Left cardiac atrium (tissue), 4 donors: ENCODE measurements at regions not wholly inside any gene's neighbourhood (a gene's known extent, or its start where the extent isn't known, plus 50 kb on each side); places are given as distances from the start of the nearest gene placed in this dataset.

Experiments
- ATAC-seq, 2 donors: fragments of 200-7000 bp; cut with Tn5 transposase; one replicate each; pipeline ENCODE4 v1.9.1; 2020; ENCODE audit warnings: mild to moderate bottlenecking in 2 of 2, moderate library complexity in 2 of 2
- DNase-seq: peaks from one replicate; pipeline ENCODE4 v3.0.0-alpha.2; 2020
- intact Hi-C, 2 donors: fragments of 100-400 bp; cut with DNase I; formaldehyde crosslinking; loops; one replicate each; pipeline versions ENCODE4 v1.14.1 to v1.15.1; 2022 to 2023
- donor health status: DM: no; HTN: yes; CAD: no.
- donor health status: DM: no; HTN: yes; CAD: no; lungs with severe emphysema.
- donor health status: DM: yes; HTN: yes; CAD: no.
- donor health status: Dilated cardiomyopathy.

DNA sequence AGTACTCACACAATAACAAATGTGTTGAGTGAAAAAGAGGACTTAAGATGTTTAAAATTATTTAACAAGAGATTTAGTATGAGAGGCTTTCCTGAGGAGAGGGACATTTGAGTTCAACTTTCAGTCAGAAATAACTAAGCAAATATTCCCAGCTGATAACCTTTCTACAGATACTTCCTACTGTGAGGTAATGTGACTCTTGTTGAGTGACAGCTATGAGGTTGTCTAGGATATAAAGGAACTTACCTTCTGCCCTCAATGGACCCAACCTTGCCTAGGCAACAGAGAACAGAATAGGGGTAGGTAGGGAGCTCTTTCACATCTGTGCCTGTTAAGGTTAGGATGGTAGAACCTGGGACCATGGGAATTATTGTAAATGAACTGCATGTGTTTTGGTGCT lies 54.7 kb downstream of the GLUD2 start:
- no peak for ATAC-seq
- intact Hi-C loops: no loop called here
- no peak for DNase-seq

DNA sequence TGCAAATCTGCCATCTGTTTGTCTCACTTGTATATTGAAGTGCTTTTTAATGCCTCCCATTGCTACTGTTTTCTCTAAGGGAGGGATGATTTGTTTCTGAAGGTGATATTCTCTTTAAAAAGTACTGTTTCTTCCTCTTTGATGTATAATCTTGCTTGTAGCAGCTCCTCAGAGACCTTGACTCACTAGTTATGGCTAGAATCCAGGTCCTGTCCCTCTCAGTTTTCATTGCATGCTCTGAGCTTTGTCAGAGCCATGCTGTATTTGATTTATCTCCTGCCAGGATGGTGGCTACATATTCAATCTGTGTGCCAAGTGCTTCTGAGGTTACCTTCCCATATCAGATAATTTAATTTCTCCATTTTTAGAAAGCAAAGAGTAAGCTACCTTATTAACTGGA lies 56.0 kb downstream of the GLUD2 start:
- no peak for ATAC-seq
- DNase-seq: no peak
- intact Hi-C loops: no loop called here

DNA sequence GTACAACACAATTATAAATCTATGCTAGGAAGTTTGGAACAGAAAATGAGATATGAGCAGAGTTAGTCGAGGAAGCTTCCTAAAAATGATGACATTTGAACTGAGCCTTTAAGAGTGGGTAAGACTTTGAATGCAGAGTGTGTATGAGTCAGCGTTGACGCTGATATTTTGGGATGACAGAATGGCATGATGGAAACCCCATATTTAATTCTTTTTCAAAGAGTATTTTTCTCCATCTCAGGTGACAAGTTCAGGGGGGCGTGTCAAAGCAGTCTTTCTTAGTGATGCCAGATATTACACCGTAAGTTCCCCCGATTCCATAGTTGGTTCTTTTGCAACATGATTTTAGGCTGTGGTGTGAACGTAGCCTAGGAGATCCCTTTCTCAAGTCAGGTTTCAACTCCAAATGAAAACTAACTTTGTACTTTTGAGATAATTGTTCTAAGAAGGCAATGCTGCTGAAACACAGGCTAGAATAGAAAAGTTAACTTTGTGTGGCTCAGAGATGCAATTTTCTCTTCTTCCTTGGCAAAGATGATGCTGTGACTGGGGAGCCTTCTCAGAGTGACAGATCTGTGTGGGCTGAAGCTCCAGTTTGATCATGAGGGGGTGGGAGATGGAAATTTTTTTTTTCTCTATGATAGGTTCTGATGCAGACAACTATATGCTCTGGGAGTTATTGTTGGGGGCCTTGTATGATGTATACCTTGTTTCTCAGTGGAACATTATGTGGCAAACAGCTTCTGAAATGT lies 59.2 kb downstream of the GLUD2 start:
- DNase-seq: no peak
- ATAC-seq: no peak
- intact Hi-C loops: no loop called here

DNA sequence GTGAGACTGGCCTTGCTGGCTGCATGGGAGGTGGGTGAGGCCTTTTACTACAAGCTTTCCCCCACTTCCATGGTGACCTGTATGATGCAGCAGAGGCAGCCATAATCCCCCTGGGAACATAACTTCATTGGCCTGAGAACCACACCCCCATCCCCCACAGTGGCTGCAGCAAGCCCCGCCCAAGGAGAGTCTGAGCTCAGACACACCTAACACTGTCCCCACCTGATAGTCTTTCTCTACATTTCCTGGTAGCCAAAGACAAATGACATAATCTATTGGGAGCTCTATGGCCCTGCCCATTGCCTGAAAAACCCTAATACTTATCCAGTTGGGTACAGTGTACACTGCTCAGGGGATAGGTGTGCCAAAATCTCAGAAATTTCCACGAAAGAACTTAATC lies 62.6 kb downstream of the GLUD2 start:
- DNase-seq (no peak), ATAC-seq (no peak)
- intact Hi-C loops: no loop called here

DNA sequence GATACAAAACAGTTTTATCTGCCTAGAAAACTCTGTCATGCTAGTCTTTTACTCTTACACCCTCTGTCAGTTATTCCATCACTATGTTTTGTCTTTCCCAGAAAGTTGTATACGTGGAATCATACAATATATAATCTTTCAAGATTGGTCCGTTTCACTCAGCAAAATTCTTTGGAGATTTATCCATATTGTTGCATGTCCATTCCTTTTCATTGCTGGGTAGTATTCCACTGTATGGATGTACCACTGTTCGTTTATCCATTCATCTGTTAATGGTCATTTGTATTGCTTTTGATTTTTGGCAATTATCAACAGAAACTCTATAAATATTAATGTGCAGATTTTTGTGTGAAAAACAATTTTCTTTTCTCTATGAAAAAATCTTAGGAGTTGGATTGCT lies 63.1 kb downstream of the GLUD2 start:
- intact Hi-C loops: no loop called here
- no peak for DNase-seq
- no peak for ATAC-seq

DNA sequence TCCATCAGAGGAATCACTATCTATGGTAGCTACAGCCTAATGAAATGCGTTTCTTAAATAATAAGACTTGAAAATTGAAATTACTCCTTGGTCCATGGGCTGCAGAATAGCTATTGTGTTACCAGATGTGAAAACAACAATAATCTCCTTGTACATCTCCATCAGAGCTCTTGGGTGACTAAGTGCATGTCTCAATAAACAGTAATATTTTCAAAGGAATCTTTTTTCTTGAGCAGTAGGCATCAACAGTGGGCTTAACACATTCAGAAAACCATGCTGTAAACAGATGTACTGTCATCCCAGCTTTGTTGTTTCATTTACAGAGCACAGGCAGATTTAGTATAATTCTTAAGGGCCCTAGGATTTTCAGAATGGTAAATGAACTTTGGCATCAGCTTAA lies 67.3 kb downstream of the GLUD2 start:
- no peak for ATAC-seq
- intact Hi-C loops: no loop called here
- no peak for DNase-seq

DNA sequence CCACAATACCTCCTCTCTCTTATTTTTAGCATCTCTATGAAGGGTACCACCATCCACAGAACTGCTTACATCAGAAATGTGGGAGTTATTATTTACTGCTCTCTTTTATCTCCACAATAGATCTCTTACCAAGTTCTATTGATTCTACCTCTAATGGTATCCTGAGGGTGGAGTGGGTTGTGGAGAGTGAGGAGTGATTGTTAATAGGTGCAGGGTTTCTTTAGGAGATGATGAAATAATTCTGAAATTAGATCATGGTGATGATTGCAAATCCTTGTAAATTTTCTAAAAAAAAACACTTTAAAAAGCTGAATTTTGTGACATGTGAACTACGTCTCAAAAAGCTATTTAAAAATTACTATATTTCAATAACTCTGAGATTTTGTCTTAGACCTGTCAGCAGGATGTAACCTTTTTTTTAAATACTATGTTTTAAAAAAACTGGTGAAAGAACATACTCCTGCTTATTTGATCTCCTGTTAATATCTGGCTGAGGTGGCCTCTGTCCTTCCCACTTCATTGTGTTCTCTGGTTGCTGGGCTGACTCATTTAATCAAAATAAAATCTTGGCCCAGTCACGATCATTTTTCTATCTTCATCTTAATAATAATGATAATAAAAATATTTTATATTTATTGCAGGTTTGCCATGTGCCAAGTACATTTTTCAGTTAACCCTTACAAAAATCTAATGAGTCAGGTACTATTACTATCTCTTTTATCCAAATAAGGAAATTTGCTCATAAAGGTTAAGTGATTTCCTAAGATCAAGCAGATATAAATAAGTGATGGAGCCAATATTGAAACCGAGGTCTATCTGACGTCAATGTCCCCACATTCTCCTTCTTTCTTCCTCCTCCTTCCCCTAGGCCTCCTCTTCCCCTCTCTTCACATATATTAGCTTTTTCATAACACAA lies 73.5 kb downstream of the GLUD2 start:
- DNase-seq: no peak
- intact Hi-C loops: no loop called here
- no peak for ATAC-seq

DNA sequence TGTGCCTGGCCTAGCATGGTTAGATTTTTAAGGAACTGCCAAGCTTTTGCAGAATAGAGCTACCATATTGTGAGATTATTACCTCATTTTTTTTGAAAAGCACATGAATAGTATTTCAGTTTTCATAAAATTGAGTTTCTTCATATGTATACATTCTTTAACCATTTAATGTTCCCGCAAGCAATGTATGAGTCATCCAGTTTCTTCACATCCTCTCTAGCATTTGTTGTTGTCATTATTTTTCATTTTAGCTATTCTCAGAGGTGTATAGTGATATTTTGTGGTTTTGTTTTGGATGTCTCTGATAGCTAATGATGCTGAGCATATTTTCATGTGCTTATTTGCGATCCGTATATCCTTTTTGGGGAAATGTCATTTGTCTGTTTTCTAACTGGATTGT lies 74.9 kb downstream of the GLUD2 start:
- ATAC-seq: no peak
- intact Hi-C loops: no loop called here
- no peak for DNase-seq

DNA sequence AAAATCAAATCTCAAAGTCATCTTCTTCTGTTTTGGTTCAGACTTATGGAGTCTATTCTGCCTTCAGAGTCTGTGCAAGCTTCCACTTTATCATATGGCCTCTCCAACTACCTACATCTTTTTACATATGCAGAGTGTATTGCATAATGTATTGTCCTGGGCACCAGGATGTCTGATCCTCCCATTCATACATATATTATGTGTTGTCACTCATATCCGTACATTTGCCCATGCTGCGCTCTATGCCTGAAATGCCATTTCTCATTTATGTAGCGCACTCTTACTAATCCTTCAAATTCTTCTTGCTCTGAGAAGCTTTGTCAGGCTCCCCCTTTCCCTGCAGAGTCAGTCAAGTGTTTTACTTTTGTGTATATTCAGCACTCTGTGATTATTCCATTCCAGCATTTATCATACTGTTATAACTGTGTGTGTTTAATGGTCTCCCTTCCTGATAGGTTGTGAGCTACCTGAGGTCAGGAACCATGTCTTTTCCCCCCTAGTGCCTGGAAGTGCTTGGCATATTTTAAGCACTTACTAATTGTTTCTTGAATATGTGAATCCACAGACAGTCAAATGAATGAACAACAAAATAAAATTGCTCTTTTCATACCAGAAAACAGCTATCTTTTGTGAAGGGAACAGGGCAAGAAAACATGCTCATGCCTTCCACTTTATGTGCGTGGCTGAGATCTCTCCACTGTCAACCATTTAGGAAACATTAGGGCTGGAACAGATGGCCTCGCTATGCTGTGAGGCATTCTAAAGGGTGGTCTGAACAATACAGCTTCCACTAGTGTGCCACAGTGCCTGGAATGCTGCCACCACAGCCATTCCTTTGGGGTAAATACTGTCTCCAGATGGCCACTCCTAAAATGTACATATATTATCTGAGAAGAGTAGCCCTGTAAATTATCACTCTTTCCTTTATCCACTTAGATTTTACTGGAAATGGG lies 81.8 kb downstream of the GLUD2 start:
- DNase-seq (no peak), ATAC-seq (no peak)
- intact Hi-C loops: no loop called here

DNA sequence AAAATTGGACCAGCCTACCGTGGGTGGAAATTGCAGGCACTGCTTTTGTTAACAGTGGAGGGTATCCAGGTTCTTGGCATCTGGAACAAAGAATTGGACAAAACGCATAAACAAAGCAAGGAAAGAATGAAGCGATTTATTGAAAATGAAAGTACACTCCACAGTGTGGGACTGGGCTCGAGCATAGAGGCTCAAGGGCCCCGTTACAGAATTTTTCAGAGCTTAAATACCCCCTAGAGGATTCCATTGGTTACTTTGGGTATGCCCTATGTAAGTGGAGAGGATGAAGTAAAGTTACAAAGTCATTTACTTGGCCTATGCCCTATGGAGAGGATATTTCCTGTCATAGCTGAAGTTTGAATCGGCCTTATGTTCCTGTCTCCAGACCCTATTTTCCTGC lies 85.3 kb downstream of the GLUD2 start:
- no peak for DNase-seq
- ATAC-seq: no peak
- intact Hi-C loops: no loop called here

DNA sequence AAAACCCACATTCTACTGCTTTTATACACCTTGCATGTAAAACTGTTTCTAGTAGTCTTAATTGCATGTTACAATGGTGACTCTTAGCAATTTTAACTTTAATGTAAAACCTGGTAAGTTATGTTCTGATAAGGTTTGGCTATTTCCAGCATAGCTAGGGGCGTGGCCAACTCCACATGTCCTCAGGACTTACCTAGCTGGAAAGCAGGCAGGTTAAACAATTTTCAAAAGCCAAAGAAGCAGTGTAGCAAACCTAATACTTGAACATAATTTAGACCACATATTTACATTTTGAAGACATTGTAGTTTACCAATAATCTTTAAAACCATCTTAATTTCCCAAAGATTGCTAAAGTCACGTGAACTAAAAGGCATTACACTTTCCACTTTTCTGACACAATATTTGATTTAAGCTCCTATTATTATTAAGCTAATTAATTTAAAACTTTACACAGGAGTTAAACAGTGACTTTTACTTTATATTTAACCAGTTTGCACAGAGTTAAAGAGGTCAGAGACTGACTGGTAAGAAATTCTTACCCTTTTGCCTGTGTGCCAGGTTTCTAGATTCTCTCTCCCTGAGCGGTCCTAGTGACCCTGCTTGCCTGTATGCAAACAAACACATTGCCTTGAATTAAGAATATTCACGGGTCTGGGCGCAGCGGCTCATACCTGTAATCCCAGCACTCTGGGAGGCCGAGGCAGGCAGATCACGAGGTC lies 88.2 kb downstream of the GLUD2 start:
- DNase-seq (no peak), ATAC-seq (no peak)
- intact Hi-C loops: no loop called here

DNA sequence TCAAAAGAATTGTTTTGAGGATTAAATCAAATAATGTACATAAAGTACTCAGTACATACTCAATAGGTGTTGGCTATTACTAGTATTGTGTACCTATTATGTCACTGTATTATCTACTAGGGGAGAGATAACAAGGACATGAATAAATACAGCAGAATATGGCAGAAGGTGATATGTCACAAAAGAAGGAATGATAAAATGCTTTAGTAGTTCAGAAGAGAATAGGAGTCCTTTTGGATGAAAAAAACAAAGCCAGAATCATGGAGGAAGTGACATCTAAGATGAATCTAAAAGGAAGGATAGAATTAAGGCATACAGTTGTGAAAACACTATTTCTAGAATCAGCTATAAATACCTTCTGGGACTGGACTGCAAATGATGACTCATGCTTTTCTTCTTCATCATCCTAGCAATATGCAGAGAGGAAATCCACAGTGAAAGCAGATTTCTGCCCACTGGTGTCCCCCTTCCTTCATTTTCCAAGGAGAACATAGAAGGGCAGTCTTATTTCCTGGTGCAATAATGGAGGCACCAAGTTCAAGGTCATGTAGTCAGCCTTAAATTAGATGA lies 98.7 kb downstream of the GLUD2 start:
- ATAC-seq (no peak), DNase-seq (no peak)
- intact Hi-C loops: no loop called here

DNA sequence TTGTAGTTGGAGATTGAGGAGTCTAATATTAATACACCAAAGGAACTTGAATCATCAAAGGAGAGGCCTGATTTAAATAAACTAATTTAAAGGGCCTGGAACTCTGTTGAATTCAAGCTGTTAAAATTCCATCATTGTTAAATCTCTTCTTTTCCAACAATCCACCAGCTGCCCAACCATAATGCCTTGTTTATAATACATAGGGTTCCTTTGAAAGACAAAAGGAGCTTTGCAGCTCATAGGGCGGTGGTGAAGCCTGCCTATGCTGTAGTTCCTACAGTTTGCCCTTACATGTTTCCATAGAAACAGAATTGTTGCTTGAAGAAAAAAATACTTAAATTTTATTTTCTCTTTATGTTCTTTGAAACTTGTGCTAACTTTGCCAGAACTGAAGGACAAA lies 102.8 kb downstream of the GLUD2 start:
- DNase-seq: no peak
- intact Hi-C loops: no loop called here
- ATAC-seq: no peak

DNA sequence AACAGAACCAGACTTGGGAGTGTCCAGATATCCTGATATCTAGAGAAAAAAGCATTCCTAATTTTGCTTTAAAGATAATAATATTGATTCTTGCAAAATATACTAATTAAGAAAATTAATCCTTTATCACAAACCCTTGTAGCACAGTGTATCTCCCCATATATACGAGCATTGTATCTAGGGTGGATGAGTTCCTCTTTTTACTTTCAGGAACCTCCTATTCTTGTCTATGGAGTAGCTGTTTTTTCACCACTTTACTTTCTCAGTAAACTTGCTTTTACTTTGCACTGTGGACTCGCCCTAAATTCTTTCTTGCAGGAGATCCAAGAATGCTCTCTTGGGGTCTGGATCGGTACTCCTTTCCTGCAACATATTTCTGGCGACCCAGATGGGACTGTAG lies 103.9 kb downstream of the GLUD2 start:
- intact Hi-C loops: no loop called here
- no peak for DNase-seq
- ATAC-seq: no peak

DNA sequence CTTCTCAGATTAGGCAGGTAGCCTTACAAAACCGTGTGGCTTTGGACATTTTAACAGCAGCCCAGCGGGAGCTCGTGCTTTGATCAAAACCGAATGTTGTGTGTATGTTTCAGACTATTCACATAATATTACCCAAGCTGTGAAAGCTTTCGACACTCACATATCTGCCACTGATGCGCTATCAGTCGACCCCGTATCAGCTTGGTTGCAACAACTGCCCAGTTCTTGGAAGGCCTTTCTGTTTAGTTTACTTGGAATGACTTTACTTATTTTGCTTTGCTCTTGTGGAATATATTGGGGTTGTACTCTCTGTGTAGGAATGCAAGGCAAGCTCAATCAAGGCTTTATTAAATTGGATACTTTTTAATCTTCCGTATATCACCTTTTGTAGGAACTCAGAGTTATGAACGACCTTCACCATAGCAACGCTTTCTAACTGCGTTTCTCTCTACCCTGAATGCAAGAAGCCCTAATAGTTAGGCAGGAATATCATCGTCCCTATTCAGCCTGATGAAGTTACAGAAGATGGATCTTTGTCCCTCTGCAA lies 107.5 kb downstream of the GLUD2 start:
- DNase-seq: no peak

DNA sequence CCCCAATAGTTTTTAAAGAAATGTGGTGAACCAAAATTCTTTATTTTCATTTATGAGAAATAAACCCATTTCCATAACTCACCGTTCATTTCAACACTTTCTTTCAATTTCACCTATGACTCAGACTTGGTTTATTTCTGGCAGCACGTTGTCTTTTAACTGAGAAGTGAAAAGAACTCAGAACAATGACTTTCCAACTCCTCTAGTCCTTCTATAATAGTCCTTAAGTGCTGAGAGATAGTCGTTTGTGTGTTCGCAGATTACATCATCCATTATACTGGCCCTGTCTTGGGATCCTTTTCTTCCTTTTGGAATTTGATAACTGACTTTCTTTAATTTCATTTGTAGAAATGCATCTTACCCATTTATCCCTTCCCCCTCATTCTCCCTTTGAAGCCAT lies 113.6 kb downstream of the GLUD2 start:
- intact Hi-C loops: no loop called here
- no peak for DNase-seq
- peak in 1 of 2 donors; percentile 41 for ATAC-seq

More for the DNA sequence above, 107.5 kb downstream of the GLUD2 start:
- intact Hi-C loops: no loop called here
- ATAC-seq: no peak

DNA sequence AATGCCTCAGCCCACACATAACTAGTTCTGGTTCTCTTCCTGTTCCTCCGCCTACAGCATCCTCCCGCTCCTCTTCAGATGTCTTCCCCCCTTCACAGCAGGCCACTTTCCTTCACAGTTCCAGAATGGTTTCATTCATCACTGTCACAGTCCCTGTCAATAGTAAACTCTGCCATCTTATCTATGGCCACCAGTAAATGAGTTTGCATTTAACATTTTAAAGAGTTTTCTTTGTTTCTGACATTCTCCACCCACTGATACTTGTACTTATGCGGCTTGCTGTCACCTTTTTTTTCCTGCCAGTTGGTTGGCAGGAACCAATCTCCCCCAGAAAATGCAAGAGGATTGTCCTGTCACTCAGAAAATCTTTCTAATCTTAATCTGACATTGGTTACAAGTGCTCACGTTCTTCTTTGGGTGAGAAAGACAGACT lies 114.1 kb downstream of the GLUD2 start:
- DNase-seq (no peak), ATAC-seq (no peak)
- intact Hi-C loops: no loop called here

DNA sequence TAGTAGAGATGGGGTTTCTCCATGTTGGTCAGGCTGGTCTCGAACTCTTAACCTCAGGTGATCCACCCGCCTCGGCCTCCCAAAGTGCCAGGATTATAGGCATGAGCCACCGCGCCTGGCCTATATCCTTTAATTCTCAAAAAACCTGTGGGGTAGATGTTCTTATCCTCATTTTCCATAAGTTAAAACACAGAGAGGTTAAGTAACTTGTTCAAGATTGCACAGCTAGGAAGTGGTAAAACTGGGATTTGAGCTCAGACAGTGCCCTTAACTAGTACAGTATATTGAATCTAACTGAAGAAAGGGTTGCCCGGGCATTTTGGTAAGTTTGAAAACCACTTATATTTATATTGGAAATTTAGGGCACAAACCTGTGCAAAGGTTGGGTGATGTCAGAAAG lies 116.0 kb downstream of the GLUD2 start:
- ATAC-seq: no peak

More for the DNA sequence above, 116.0 kb downstream of the GLUD2 start:
- intact Hi-C loops: no loop called here
- DNase-seq: no peak
